ENCODE measurements at regions not wholly inside any gene's neighbourhood (a gene's known extent, or its start where the extent isn't known, plus 50 kb on each side); places are given as distances from the start of the nearest gene placed in this dataset.

DNA sequence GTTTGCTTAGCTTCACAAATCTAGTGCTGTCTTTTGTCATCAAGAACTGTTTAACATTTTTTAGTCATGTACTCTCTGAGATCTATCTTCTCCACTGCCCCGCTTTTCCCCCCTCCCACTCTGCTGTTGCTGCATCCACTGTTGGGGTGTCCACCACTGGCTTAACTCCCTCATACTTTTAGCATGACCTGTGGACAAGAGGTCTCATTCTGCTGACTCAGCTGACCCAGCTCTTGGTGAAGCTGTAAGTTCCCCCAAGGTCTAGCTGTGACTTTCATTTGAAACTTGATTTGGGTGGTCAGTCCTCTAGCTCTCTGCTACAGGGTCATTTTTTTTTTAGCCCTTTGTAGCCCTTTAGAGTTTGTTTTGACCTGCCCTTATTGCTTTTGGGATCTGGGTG lies 427.2 kb downstream of the PLCL1 start:
- DNase-seq (ENCODE audit: low spot score): no peak

DNA sequence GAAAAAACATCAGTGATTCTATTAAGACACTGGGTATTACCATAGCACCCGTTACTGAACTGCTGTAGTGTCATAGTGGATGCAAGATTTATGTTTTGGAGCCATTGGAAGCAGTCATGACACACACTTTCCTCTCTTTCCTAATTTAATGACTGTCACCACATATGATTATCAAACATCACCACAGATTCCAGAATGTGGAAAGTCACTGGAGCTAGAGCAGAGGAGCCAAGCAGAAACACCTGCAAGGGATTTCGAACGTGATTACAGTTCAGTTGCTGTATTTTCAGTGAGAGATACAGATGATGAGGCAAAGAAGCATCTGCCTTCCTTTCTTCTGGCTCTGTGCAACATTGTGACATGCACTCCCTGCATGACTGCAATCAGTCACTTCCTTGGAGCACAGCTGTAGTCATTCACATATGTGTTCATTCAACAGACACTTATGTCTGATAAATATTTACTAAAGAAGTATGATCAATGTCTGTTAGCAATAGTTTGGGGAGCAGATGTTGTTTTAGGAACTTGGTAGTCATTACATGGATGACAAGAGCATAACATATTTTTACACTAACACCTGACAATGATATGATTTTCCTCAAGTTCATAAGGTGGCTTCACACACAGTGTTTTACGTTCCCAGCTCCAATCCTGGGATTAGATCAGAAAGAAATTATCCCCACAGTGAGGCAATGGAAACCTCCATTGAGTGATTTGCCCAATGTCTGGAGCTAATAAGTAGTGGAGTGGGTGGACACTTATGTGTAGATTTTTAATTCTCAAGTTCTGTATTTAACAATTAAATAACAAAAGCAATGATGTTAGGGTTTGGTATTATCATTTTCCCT lies 416.6 kb downstream of the PLCL1 start:
- DNase-seq (ENCODE audit: low spot score): no peak

DNA sequence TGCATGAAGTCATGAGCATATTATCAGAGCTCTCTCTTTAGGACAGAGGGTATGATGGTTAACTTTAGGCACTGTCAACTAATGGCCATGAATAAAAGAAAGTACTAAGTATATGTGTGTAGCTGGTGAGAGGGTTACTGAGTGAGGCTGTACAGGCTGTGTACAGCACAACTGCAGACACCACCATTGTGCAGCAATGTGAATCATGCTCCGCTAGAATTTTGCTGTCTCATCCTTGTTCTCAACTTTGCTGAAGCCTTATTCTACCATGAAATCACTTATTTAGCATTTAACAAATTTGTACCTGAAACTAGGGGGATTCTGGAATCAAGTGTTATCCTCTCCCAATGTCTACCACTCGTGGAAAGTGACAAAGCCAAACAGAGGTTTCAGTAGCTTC lies 414.9 kb downstream of the PLCL1 start:
- no peak for DNase-seq (ENCODE audit: low spot score)

DNA sequence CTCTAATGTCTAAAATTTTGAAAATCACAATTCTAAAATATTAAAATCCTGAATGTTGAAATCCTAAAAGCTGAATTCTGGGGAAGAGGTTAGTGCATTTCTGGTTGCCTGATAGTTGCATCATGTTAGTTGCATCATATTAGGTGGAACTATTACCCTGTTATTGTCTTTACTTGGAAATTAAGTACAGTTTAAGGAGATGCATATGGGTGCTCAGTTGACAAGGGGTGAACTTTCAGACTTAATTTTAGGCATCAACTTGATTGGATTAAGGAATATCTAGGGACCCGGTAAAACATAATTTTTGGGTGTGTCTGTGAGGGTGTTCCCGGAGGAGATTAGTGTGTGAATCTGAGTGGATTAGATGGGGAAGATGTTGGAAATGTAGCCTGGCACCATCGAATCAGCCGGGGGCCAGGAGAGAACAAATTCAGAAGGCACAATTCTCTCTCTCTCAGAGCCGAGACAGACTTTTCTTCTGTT lies 409.8 kb downstream of the PLCL1 start:
- no peak for DNase-seq (ENCODE audit: low spot score)

DNA sequence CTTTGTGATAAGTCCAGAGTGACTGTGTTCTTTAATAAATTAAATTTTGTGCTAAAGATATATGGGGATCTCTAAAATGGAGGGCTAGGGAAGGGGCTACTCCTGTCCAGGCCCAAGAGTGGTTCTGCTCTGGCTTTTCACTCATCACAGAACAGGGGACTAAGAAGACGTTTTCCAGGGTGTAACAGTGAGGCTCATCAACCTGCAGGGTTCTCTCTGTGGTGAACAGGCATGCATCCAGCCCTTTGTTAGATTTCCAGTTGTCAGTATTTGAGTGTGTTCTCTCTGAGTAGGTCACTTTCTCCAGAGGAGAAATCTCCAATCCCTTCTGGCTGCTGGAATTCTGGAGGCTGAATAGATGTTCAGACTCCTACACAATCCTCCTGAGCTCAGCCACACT lies 408.9 kb downstream of the PLCL1 start:
- DNase-seq (ENCODE audit: low spot score): no peak

DNA sequence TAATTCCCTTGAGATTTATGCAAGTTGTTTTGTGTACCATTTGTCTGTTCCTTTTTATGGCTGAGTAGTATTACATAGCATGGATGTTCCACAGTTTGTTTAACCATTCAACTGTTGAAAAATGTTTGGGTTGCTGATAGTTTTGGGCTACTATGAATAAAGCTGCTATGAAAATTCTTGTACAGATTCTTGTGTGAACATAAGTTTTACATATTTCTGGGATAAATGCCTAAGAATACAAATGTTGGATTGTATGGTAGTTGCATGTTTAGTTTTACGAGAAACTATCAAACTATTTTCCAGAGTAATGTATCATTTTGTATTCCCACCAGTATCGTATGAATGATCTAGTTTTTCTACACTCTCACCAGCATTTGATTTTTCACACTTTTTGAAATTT lies 407.3 kb downstream of the PLCL1 start:
- no peak for DNase-seq (ENCODE audit: low spot score)

DNA sequence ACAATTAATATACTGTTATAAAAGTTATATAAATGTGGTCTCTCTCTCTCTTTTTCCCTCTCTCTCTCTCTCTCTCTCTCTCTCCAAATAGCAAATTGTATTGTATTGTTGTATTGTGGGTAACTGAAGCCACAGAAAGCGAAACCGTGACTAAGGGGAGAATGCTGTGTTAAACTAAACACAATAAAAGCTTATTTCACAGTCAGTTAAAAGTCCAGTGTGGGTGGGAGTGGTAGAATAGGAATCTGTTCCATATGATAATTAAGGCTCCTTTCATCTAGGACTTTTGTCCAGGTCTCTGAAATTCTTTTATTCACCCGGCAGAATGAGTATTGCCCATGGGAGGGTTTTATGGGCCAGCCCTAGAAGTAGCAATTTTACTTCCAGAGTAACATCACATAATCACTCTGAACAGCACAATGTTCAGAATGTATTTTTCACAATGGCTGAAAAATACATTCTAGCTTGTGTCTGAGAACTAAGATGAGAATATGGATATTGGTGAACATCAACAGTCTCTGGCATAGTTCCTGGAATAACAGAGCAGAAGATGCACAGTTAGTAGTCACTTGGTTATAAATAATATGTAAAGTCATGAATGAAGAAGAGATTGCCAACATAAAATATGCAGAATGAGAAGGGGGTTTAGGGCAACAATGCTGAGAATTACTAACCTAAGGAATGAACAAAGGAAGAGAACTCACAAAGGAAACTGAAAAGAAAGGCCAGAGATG lies 399.1 kb downstream of the PLCL1 start:
- no peak for DNase-seq (ENCODE audit: low spot score)

Measured in umbilical cord (tissue), 1 donor.